Left lung (tissue), 4 donors: ENCODE measurements at regions not wholly inside any gene's neighbourhood (a gene's known extent, or its start where the extent isn't known, plus 50 kb on each side); places are given as distances from the start of the nearest gene placed in this dataset.

ENCODE experiments used
- ATAC-seq: fragments of 200-7000 bp; cut with Tn5 transposase; one replicate; pipeline ENCODE4 v1.9.1; 2020; ENCODE audit warnings: moderate library complexity
- DNase-seq, 4 donors: peaks; one replicate each; pipeline ENCODE4 v3.0.0-alpha.2; 2013 to 2020
- H3K27ac ChIP-seq, 2 donors: fragments of 200-600 bp; sonication (generic) in 1 of 2; one replicate each; pipeline versions ENCODE4 v1.5.0 to v1.8.0; 2020 to 2021
- H3K27me3 ChIP-seq, 2 donors: fragments of 200-600 bp; sonication (generic) in 1 of 2; one replicate each; pipeline versions ENCODE4 v1.5.0 to v1.8.0; 2020 to 2021
- H3K36me3 ChIP-seq, 2 donors: fragments of 200-600 bp; sonication (generic) in 1 of 2; one replicate each; pipeline versions ENCODE4 v1.5.0 to v1.8.0; 2020 to 2021
- H3K4me1 ChIP-seq, 2 donors: fragments of 200-600 bp; one replicate each; pipeline ENCODE4 v1.8.0; 2021
- H3K4me3 ChIP-seq, 2 donors: fragments of 200-600 bp; sonication (generic) in 1 of 2; one replicate each; pipeline versions ENCODE4 v1.5.0 to v1.8.0; 2020 to 2021; ENCODE audit warnings: mild to moderate bottlenecking in 1 of 2
- H3K9me3 ChIP-seq, 2 donors: fragments of 200-600 bp; sonication (generic) in 1 of 2; one replicate each; pipeline versions ENCODE4 v1.5.0 to v1.8.0; 2020 to 2021
- CTCF ChIP-seq, 2 donors: fragments of 200-600 bp; sonication (generic) in 1 of 2; IDR thresholded peaks; one replicate each; pipeline versions ENCODE4 v1.5.0 to v1.8.0; 2021; ENCODE audit warnings: antibody characterized with exemption in 2 of 2
- intact Hi-C, 2 donors: fragments of 100-400 bp; cut with DNase I; formaldehyde crosslinking; loops; one replicate each; pipeline versions ENCODE4 v1.11.2 to v1.14.2; 2022
- donor health status: DM: no; HTN: yes; CAD: no.
- donor health status: DM: no; HTN: no; CAD: no.

- Histone ChIP-seq H3K4me3 (no peak overlapping the region), H3K9me3 (no peaks in the 10 kb centered on the region), H3K27me3 (no peaks in the 10 kb centered on the region), H3K27ac (no peak overlapping the region), H3K4me1 (no peaks in the 10 kb centered on the region), H3K36me3 (no peaks in the 10 kb centered on the region)
- TF ChIP-seq CTCF (IDR thresholded peaks at IDR 0.05) = peak; percentile 25 to 34
- ATAC-seq (no peak), DNase-seq (no peak)
- intact Hi-C loops = no loop called here
Observed at GRCh38 chr11:82676483-82677094, 57.1 kb downstream of the FAM181B start.

- TF ChIP-seq CTCF (IDR thresholded peaks at IDR 0.05) = no peak
- no peak overlapping the region for H3K27ac ChIP-seq
- H3K36me3 ChIP-seq = no peaks in the 10 kb centered on the region
- DNase-seq = no peak
- H3K4me1 ChIP-seq = no peaks in the 10 kb centered on the region
- H3K9me3 ChIP-seq = no peaks in the 10 kb centered on the region
- intact Hi-C loops = no loop called here
- no peak for ATAC-seq
- H3K4me3 ChIP-seq = no peak overlapping the region
- no peaks in the 10 kb centered on the region for H3K27me3 ChIP-seq
Observed at GRCh38 chr11:82675838-82676237, 57.8 kb downstream of the FAM181B start.

- Histone ChIP-seq H3K4me3 (no peak overlapping the region), H3K9me3 (no peaks in the 10 kb centered on the region), H3K36me3 (no peaks in the 10 kb centered on the region), H3K4me1 (no peaks in the 10 kb centered on the region), H3K27me3 (no peaks in the 10 kb centered on the region), H3K27ac (no peak overlapping the region)
- TF ChIP-seq CTCF (IDR thresholded peaks at IDR 0.05) = no peak
- DNase-seq = no peak
- ATAC-seq = no peak
- intact Hi-C loops = no loop called here
Observed at GRCh38 chr11:82673631-82674030, 60.0 kb downstream of the FAM181B start.

GRCh38 chr11:82671451-82671850 lies 62.2 kb downstream of the FAM181B start:
- Histone ChIP-seq H3K4me3 (no peak overlapping the region), H3K27ac (no peak overlapping the region), H3K9me3 (no peaks in the 10 kb centered on the region), H3K4me1 (no peaks in the 10 kb centered on the region), H3K36me3 (no peaks in the 10 kb centered on the region), H3K27me3 (no peaks in the 10 kb centered on the region)
- ATAC-seq (no peak), DNase-seq (no peak)
- intact Hi-C loops = no loop called here
- no peak for TF ChIP-seq CTCF (IDR thresholded peaks at IDR 0.05)

- no peak for TF ChIP-seq CTCF (IDR thresholded peaks at IDR 0.05)
- no peak for ATAC-seq
- Histone ChIP-seq H3K4me1 (no peaks in the 10 kb centered on the region), H3K4me3 (no peak overlapping the region), H3K9me3 (no peaks in the 10 kb centered on the region), H3K36me3 (no peaks in the 10 kb centered on the region), H3K27me3 (no peaks in the 10 kb centered on the region), H3K27ac (no peak overlapping the region)
- no peak for DNase-seq
- intact Hi-C loops = loop anchor here in 1 of 2 donors (5.0 kb wide), 1 partner anchor 511 kb away; no protein-coding TSS in a partner anchor
Observed at GRCh38 chr11:82663535-82663934, 70.1 kb downstream of the FAM181B start.
